ENCODE measurements at regions not wholly inside any gene's neighbourhood (a gene's known extent, or its start where the extent isn't known, plus 50 kb on each side); places are given as distances from the start of the nearest gene placed in this dataset.

- ATAC-seq, result no peak
- H3K9me3 ChIP-seq, result no peaks in the 10 kb centered on the region
- H3K4me3 ChIP-seq, result no peak overlapping the region
- no peak overlapping the region for H3K27ac ChIP-seq
- intact Hi-C loops (cut with DNase I), result no loop called here
- no peak for TF ChIP-seq CTCF (IDR thresholded peaks at IDR 0.05)
- 96 to 98% methylated on average over 1 of the region's 1 CpG for WGBS, 2 donors
- no peaks in the 10 kb centered on the region for H3K36me3 ChIP-seq
- no peak for DNase-seq
- no peaks in the 10 kb centered on the region for H3K27me3 ChIP-seq
- H3K4me1 ChIP-seq, result no peaks in the 10 kb centered on the region
Measured at GRCh38 chr1:83109692-83110091, 889.2 kb downstream of the TTLL7 start.

GRCh38 chr1:83104558-83104957 lies 894.4 kb downstream of the TTLL7 start:
- Histone ChIP-seq H3K4me1 (no peaks in the 10 kb centered on the region), H3K4me3 (no peak overlapping the region), H3K36me3 (no peaks in the 10 kb centered on the region), H3K27me3 (no peaks in the 10 kb centered on the region), H3K27ac (no peak overlapping the region), H3K9me3 (no peaks in the 10 kb centered on the region)
- intact Hi-C loops (cut with DNase I), result no loop called here
- DNase-seq, result no peak
- ATAC-seq, result no peak
- 85 to 88% methylated on average over 2 of the region's 2 CpGs for WGBS, 2 donors
- TF ChIP-seq CTCF (IDR thresholded peaks at IDR 0.05), result no peak

- Histone ChIP-seq H3K9me3 (no peaks in the 10 kb centered on the region), H3K4me1 (no peaks in the 10 kb centered on the region), H3K27ac (no peak overlapping the region), H3K4me3 (no peak overlapping the region), H3K36me3 (no peaks in the 10 kb centered on the region), H3K27me3 (no peaks in the 10 kb centered on the region)
- 65 to 73% methylated on average over 2 of the region's 2 CpGs for WGBS, 2 donors
- intact Hi-C loops (cut with DNase I), result no loop called here
- no peak for TF ChIP-seq CTCF (IDR thresholded peaks at IDR 0.05)
- DNase-seq (no peak), ATAC-seq (no peak)
Measured at GRCh38 chr1:83103341-83103740, 895.6 kb downstream of the TTLL7 start.

GRCh38 chr1:83102630-83103071 lies 896.3 kb downstream of the TTLL7 start:
- Histone ChIP-seq H3K4me1 (no peaks in the 10 kb centered on the region), H3K27ac (no peak overlapping the region), H3K4me3 (no peak overlapping the region), H3K27me3 (no peaks in the 10 kb centered on the region), H3K36me3 (no peaks in the 10 kb centered on the region), H3K9me3 (no peaks in the 10 kb centered on the region)
- WGBS, 2 donors, result 58 to 68% methylated on average over 2 of the region's 2 CpGs
- no peak for TF ChIP-seq CTCF (IDR thresholded peaks at IDR 0.05)
- DNase-seq (no peak), ATAC-seq (no peak)
- intact Hi-C loops (cut with DNase I), result no loop called here

GRCh38 chr1:83101406-83101805 lies 897.5 kb downstream of the TTLL7 start:
- Histone ChIP-seq H3K4me3 (no peak overlapping the region), H3K4me1 (no peaks in the 10 kb centered on the region), H3K27me3 (no peaks in the 10 kb centered on the region), H3K9me3 (no peaks in the 10 kb centered on the region), H3K36me3 (no peaks in the 10 kb centered on the region), H3K27ac (no peak overlapping the region)
- DNase-seq (no peak), ATAC-seq (no peak)
- intact Hi-C loops (cut with DNase I), result no loop called here
- TF ChIP-seq CTCF (IDR thresholded peaks at IDR 0.05), result no peak
- WGBS, 2 donors, result 61% methylated on average over 4 of the region's 4 CpGs
